ENCODE measurements at regions not wholly inside any gene's neighbourhood (a gene's known extent, or its start where the extent isn't known, plus 50 kb on each side); places are given as distances from the start of the nearest gene placed in this dataset.

- no peak for DNase-seq
Observed at GRCh38 chr12:92530706-92531105, 172.1 kb upstream of the PLEKHG7 start.

DNA sequence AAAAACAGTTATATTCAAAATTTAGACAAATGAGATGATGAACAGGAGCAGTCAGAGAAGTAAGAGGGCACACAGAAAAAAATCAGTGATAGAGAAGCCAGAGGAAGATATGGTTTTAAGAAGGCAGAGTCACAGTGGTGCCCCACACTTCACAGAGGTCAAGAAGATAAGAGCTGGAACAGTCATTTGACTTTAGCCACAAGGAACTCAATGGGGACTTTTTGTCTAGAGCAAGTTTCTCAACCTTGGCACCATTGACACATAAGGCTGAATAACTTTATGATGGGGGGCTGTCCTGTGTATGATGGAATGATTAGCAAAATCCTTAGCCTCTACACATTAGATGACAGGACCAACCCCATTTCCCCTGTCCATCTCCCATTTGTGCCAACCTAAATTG, 172.8 kb upstream of the PLEKHG7 start:
- no peak for DNase-seq

DNA sequence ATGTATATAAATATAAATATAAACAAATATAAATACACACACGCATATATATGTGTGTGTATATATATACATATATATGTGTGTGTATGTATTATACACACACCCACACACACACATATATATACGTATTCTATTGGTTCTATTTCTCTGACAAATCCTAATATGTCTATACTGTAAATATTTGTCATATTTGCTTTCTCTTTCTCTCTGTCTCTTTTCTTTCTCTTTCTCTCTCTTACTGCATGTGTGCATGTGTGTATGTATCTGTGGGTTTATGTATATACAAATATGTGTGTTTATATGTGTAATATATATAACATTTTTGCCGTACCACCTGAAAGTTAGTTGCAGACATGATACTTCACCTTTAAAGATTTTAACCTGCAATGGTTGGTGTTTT, 174.2 kb upstream of the PLEKHG7 start:
- DNase-seq: no peak

GRCh38 chr12:92528097-92528496, 174.7 kb upstream of the PLEKHG7 start:
- DNase-seq: no peak

DNA sequence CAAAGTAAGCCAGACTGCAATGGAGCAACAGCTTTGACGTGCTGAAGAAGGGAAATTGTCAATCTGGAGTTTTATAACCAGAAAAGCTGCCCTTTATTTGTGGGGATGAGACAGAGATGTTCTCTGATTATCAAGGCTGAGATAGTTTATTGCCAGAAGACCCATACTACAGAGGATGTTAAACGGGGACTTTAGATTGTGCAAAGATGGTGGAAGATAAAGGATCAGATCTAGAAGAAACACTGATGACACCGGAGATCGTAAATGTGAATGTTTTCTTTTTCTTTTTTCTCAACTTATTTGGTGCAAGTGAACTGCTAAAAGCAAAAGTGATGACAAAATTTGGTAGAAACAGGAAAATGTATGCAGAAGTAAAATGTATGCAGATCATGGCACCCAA, 178.3 kb upstream of the PLEKHG7 start:
- DNase-seq: no peak

- DNase-seq: no peak
Observed at GRCh38 chr12:92520511-92520910, 182.3 kb upstream of the PLEKHG7 start.

- no peak for DNase-seq
Observed at GRCh38 chr12:92519284-92519683, 183.5 kb upstream of the PLEKHG7 start.

DNA sequence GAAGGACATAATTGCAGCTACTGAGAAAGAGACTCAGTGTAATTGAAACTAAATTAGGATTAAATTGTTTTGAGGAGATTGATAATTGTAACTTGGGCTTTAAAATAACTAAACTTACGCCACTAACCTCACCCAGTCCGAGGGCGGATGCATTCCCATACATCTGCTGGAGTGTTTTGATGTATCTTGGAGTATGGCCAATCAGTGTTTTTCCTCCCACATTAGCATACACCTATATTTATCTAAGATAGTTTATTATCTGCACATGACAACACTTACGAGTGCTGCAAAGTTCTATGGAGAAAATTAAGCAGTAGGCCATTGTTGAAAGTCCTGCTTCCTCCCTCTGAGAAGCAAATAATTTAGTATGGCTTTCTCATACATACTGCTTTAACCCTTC, 184.7 kb upstream of the PLEKHG7 start:
- no peak for DNase-seq

DNA sequence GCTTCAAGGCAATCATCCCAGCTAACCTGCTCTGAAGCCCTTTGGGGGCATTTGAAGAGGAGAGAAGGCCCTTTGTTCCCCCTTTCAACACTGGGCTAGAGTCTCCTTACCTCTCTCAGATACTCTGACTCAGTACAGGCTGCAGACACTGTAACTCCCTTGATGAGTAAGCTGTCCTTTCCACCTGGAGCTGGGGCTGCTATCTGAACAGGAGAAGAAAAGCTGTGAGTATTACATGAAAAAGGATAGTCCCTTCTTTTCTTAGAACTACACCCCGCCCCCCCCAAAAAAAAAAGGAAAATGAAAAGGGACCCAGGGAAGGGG, 186.6 kb upstream of the PLEKHG7 start:
- no peak for DNase-seq

DNA sequence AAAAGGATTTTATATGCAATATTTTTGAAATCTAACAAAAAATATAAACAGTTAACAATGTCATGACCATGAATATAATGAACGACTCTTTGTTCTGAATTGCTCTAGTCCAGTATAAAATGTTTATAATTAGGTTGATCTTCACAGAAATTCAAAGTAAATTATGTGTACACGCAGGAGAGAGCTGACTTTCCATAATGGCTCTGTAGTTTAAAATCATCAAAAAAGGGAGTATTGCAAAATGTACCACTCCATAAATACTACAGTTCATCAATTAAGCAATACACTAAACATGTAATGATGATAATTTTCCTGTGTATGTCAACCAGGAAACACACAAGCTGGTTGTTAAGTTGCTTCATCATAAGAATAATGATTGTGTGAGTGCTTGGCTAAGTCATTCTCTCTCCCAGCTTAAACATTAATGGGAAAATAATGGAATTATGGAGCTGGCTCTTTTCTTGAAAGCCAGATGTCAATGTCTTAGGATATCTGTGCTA, 189.5 kb upstream of the PLEKHG7 start:
- no peak for DNase-seq

DNA sequence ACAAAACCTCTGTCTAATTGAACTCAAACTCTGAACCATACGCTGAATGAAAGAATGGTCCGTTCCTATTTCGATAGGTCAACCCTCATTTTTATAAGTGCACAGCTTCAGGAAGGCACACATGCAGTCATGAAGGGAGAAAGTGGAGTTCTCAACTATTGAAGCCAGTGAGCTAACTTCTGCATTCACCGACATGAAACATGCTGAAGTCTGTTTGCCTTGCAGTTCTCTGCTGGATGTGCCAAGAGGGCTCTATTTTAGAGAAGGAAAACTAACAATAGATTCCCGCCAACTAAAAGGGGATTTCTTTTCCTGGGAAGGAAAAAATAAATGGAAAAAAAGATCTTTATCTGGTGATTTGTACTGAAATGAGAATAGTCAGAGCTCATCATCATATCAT, 191.0 kb upstream of the PLEKHG7 start:
- no peak for DNase-seq

DNA sequence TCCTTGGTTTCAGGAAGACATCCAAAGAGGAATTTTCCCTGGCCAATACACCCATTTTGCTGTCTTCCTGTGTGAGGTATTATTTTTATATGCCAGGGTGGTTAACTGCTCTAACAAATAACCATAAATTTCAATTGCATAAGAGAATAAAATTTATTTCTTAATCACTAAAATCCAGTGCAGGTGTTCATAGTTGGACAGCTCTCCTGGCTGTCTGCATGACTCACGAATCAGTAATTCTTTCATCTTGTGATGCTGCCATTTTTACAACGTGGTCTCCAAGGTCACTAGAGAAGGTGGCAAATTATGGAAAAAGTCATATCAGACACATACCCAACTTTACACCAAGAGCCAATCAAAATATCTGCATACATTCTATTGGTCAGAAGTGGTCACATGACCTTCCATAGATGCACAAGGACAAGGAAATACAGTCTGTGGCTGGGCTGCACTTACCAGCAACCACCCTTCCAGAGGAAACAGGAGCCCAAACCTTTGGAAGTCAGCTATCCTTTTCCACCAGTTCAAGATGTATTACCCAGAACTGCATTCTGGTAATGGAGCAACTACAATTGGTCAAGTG, 193.5 kb upstream of the PLEKHG7 start:
- no peak for DNase-seq

- DNase-seq: no peak
Observed at GRCh38 chr12:92506891-92507290, 195.9 kb upstream of the PLEKHG7 start.

DNA sequence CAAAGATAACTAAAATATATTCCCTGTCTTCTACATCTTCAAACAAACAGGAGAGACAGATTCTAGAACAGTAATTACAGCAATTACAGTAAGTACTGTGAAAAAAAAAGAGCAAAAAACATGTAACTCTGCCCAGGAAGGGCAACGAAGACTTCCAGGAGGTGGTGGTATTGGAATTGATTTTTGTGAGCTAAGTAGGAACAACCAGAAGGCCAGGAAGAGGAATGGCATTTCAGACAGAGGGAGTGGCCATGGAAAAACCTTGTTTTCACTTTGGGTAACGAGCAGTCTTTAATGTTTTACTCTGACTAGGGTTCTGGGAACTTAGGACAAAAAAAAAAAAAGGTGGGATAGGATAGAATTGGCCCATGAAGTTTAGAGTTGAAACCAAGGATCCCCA, 196.3 kb upstream of the PLEKHG7 start:
- DNase-seq: no peak

DNA sequence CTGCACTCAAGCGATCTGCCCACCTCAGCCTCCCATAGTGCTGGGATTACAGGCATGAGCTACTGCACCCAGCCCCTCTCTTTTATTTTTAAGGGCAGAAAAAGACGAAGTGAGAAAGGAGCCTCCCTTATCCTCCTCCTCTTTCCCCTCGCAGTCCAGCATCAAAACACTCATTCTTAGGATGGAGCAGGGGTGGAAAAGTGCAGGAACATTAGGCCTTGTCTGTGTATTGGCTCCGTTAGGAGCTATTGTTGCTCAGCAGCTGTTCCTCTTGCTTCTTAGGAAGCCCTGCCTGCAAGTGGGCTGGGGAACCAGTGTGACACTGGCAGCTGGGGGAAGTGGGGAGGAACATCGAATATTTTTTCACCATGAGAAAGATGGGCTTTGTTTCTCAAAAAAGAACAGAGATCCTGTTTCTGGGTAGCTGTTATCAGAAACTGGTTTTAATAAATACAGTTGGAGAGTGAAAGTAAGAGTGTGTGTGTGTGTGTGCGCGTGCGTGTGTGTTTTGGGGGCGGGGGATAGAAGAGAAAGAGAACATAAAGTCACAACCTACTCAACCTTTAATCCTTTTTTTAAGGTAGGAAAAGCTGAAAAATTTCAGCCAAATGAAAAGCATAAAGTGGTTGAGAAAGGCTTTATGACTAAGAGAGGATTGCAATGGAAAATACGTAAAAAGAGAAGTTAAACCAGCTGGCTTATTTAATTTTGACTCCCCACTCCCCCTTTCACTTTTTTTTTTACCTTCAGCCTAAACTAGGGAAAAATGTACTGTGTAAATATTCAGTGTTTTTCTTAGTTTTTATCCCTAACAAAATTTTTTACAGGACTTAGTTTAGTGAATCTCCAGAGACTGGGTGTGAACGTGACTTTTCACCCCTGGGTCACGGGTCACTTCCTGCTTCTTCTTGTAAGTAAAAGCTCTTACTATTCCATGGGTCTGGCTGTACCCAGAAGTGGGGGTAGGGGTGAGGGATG, 197.2 kb upstream of the PLEKHG7 start:
- DNase-seq: peak; percentile 69

- no peak for DNase-seq
Observed at GRCh38 chr12:92504594-92504981, 198.2 kb upstream of the PLEKHG7 start.

DNA sequence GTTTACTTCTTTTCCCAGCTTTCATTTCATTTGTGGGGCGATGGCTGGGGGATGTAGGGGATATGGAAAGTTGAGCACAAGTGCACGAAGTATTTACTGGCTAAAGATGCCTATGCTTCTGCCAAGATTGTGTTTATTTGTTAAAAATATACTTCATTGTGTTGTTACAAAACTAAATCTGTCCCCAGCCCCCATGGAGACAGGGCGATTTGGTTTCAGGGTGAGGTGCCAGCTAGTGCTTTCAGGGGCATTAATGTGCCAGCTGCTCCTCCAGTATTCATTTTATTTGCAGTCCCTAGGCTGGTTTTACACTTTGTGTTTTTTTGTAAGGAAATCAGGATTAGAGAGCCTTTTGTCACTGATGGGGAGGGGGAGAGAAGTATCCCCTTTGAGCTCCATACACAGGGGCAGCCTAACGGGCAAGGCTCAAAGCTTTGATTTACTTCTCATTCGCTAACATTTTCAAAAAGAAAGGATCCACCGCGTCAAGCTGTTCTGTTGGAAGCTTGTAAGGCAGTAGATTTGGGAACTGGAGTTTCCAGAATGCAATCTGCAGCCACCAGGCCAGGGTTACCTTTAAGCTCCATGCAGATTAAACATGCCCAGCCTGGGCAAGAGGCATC, 198.7 kb upstream of the PLEKHG7 start:
- no peak for DNase-seq

GRCh38 chr12:92503029-92503931, 199.5 kb upstream of the PLEKHG7 start:
- DNase-seq: no peak

GRCh38 chr12:92502417-92503028, 200.3 kb upstream of the PLEKHG7 start:
- no peak for DNase-seq

DNA sequence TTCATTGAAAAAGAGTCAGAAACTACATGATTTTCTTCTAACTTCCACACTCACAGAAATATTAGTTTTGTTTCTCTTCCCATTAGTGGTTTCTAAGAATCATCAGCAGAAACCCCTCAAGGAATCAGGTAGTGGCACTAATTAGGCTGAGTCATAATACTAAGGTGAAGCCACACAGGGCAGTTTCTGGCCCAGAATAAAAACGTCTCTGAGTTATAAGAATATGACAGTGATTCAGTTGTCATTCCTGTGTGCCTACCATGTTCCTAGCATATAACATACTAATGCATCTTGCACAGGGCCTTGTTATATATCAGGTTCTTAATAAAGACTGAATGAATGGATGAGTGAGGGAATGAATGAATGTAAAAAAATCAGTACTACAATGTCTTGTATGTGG, 206.0 kb upstream of the PLEKHG7 start:
- DNase-seq: no peak

GRCh38 chr12:92495108-92495507, 207.7 kb upstream of the PLEKHG7 start:
- no peak for DNase-seq

DNA sequence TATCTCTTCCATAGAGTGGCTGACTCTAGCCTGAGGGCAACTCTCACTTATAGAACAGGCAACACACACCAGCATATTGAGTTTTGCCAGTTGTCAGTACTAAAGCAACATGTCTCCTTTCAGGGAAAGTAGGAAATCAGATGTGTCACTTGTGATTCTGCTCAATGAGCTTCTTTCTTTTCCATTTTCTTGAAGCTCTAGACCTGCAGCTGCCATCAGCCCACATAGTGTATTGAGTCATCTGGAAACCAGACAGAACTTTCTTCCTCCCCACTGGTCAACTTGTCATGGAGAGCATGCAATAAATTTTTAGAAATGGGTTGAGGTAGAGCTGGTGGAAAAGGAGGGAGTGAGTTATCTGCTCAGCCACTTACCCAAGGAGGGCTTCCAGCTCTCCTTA, 209.0 kb upstream of the PLEKHG7 start:
- DNase-seq: no peak

Data from left kidney (tissue), 1 donor.